Activated naive CD4-positive, alpha-beta T cell treated with anti-CD3 and anti-CD28 coated beads, Interleukin-2, amount 50 U/mL, for 72 hours (primary cell): ENCODE measurements at regions not wholly inside any gene's neighbourhood (a gene's known extent, or its start where the extent isn't known, plus 50 kb on each side); places are given as distances from the start of the nearest gene placed in this dataset.

Experiments used
- ATAC-seq, 2 donors: fragments of 150-1000 bp; cut with Tn5 transposase; 2 replicates each; pipeline ENCODE4 v1.10.0; 2021; ENCODE audit warnings: mild to moderate bottlenecking in 2 of 2, moderate library complexity in 2 of 2
- DNase-seq, 2 donors: peaks; one replicate each; pipeline ENCODE4 v3.0.0; 2021 to 2022; ENCODE audit warnings: low spot score in 2 of 2
- H3K27ac Mint-ChIP-seq, 2 donors: one replicate each; pipeline ENCODE4 v1.8.0; 2022; ENCODE audit warnings: mild to moderate bottlenecking in 2 of 2, mixed read lengths in 2 of 2
- H3K36me3 Mint-ChIP-seq, 2 donors: one replicate each; pipeline ENCODE4 v1.8.0; 2022; ENCODE audit warnings: mixed read lengths in 2 of 2
- H3K9me3 Mint-ChIP-seq, 2 donors: one replicate each; pipeline ENCODE4 v1.8.0; 2022; ENCODE audit warnings: mixed read lengths in 2 of 2

GRCh38 chr13:111911754-111912452 is 155.0 kb upstream of the SOX1 start:
- Mint-ChIP-seq H3K9me3 (no peaks in the 10 kb centered on the region), H3K36me3 (no peaks in the 10 kb centered on the region), H3K27ac (no peak overlapping the region)
- peak in 1 of 2 donors; percentile 26 for DNase-seq
- no peak for ATAC-seq

- DNase-seq, result peak in 1 of 2 donors; percentile 25
- no peak for ATAC-seq
- Mint-ChIP-seq H3K36me3 (no peaks in the 10 kb centered on the region), H3K27ac (no peak overlapping the region), H3K9me3 (no peaks in the 10 kb centered on the region)
These were observed 154.5 kb upstream of the SOX1 start for GRCh38 chr13:111912453-111912866.

GRCh38 chr13:111912991-111913760 is 153.8 kb upstream of the SOX1 start:
- H3K27ac Mint-ChIP-seq, result no peak overlapping the region
- no peaks in the 10 kb centered on the region for H3K36me3 Mint-ChIP-seq
- peak in 1 of 2 donors; percentile 38 for DNase-seq

GRCh38 chr13:111913761-111914140 is 153.2 kb upstream of the SOX1 start:
- Mint-ChIP-seq H3K9me3 (no peaks in the 10 kb centered on the region), H3K27ac (no peak overlapping the region), H3K36me3 (no peaks in the 10 kb centered on the region)
- DNase-seq (peak in 1 of 2 donors; percentile 25), ATAC-seq (no peak)

More at GRCh38 chr13:111912991-111913760, 153.8 kb upstream of the SOX1 start:
- H3K9me3 Mint-ChIP-seq, result no peaks in the 10 kb centered on the region
- no peak for ATAC-seq

- Mint-ChIP-seq H3K27ac (no peak overlapping the region), H3K36me3 (no peaks in the 10 kb centered on the region), H3K9me3 (no peaks in the 10 kb centered on the region)
- DNase-seq (peak in 1 of 2 donors; percentile 34), ATAC-seq (no peak)
These were observed 152.5 kb upstream of the SOX1 start for GRCh38 chr13:111914241-111915103.

GRCh38 chr13:111915104-111915551 is 151.8 kb upstream of the SOX1 start:
- Mint-ChIP-seq H3K9me3 (no peaks in the 10 kb centered on the region), H3K36me3 (no peaks in the 10 kb centered on the region), H3K27ac (no peak overlapping the region)
- ATAC-seq, result no peak
- no peak for DNase-seq

- ATAC-seq (no peak), DNase-seq (peak in 1 of 2 donors; percentile 34)
- H3K36me3 Mint-ChIP-seq, result no peaks in the 10 kb centered on the region
- no peaks in the 10 kb centered on the region for H3K9me3 Mint-ChIP-seq
- no peak overlapping the region for H3K27ac Mint-ChIP-seq
These were observed 150.7 kb upstream of the SOX1 start for GRCh38 chr13:111916201-111916600.

- H3K36me3 Mint-ChIP-seq, result no peaks in the 10 kb centered on the region
- H3K27ac Mint-ChIP-seq, result no peak overlapping the region
- H3K9me3 Mint-ChIP-seq, result no peaks in the 10 kb centered on the region
- ATAC-seq, result no peak
- DNase-seq, result no peak
These were observed 149.9 kb upstream of the SOX1 start for GRCh38 chr13:111917086-111917485.

- H3K36me3 Mint-ChIP-seq, result no peaks in the 10 kb centered on the region
These were observed 149.0 kb upstream of the SOX1 start for GRCh38 chr13:111917901-111918300.

GRCh38 chr13:111919286-111919685 is 147.7 kb upstream of the SOX1 start:
- Mint-ChIP-seq H3K9me3 (no peaks in the 10 kb centered on the region), H3K27ac (no peak overlapping the region), H3K36me3 (no peaks in the 10 kb centered on the region)
- ATAC-seq, result no peak
- DNase-seq, result no peak

More at GRCh38 chr13:111917901-111918300, 149.0 kb upstream of the SOX1 start:
- H3K9me3 Mint-ChIP-seq, result no peaks in the 10 kb centered on the region
- peak in 1 of 2 donors; percentile 20 for DNase-seq
- no peak overlapping the region for H3K27ac Mint-ChIP-seq
- no peak for ATAC-seq

- DNase-seq (no peak), ATAC-seq (no peak)
- Mint-ChIP-seq H3K9me3 (no peaks in the 10 kb centered on the region), H3K36me3 (no peaks in the 10 kb centered on the region), H3K27ac (no peak overlapping the region)
These were observed 147.1 kb upstream of the SOX1 start for GRCh38 chr13:111919849-111920248.

GRCh38 chr13:111920306-111920931 is 146.5 kb upstream of the SOX1 start:
- H3K36me3 Mint-ChIP-seq, result no peaks in the 10 kb centered on the region
- no peak overlapping the region for H3K27ac Mint-ChIP-seq
- no peaks in the 10 kb centered on the region for H3K9me3 Mint-ChIP-seq
- ATAC-seq (no peak), DNase-seq (no peak)

- DNase-seq, result no peak
- ATAC-seq, result no peak
- H3K27ac Mint-ChIP-seq, result no peak overlapping the region
- H3K36me3 Mint-ChIP-seq, result no peaks in the 10 kb centered on the region
- no peaks in the 10 kb centered on the region for H3K9me3 Mint-ChIP-seq
These were observed 145.8 kb upstream of the SOX1 start for GRCh38 chr13:111920932-111921705.

GRCh38 chr13:111922086-111922485 is 144.9 kb upstream of the SOX1 start:
- no peaks in the 10 kb centered on the region for H3K36me3 Mint-ChIP-seq
- no peaks in the 10 kb centered on the region for H3K9me3 Mint-ChIP-seq
- ATAC-seq, result no peak
- no peak overlapping the region for H3K27ac Mint-ChIP-seq
- no peak for DNase-seq

- ATAC-seq (no peak), DNase-seq (no peak)
- Mint-ChIP-seq H3K9me3 (no peaks in the 10 kb centered on the region), H3K36me3 (no peaks in the 10 kb centered on the region), H3K27ac (no peak overlapping the region)
These were observed 143.5 kb upstream of the SOX1 start for GRCh38 chr13:111923439-111923838.
